K562 (cell line): ENCODE measurements at regions not wholly inside any gene's neighbourhood (a gene's known extent, or its start where the extent isn't known, plus 50 kb on each side); places are given as distances from the start of the nearest gene placed in this dataset.

Experiments used
- BRD4 ChIP-seq: fragments of 200-600 bp; sonication (generic); IDR thresholded peaks from 2 replicates; pipeline ENCODE4 v1.6.1; 2017; ENCODE audit warnings: inconsistent platforms
- CHD7 ChIP-seq: fragments of 200-600 bp; sonication (generic); IDR thresholded peaks from one replicate; pipeline ENCODE4 v1.6.1; 2012; ENCODE audit warnings: mild to moderate bottlenecking, low read depth, low read length, inconsistent platforms
- MAFF ChIP-seq: IDR thresholded peaks from 2 replicates; pipeline ENCODE4 v1.6.1; 2012; ENCODE audit warnings: low read length, improper control_type of control experiment
- NONO ChIP-seq, 2 experiments: fragments of 200-400 bp in 1 of 2; fragments of 450-650 bp in 1 of 2; formaldehyde crosslinking in 1 of 2; IDR thresholded peaks; 2 replicates each; pipeline ENCODE4 v1.6.1; 2017; ENCODE audit warnings: low read depth in 2 of 2, mild to moderate bottlenecking in 2 of 2, moderate library complexity in 2 of 2, low read length in 1 of 2
- NR2C2 ChIP-seq, 2 experiments: fragments of 200-800 bp in 1 of 2; sonication (Bioruptor generic) in 1 of 2; sonication (generic) in 1 of 2; formaldehyde crosslinking in 1 of 2; IDR thresholded peaks; 2 replicates each; pipeline versions ENCODE4 v1.6.1 to v1.8.0; 2016 to 2022; ENCODE audit warnings: mild to moderate bottlenecking in 1 of 2, missing compliant biosample characterization in 1 of 2, missing genetic modification characterization in 1 of 2, missing genetic modification reagents in 1 of 2
- ZNF408 ChIP-seq: fragments of 250-450 bp; sonication (Bioruptor Pico); IDR thresholded peaks from 2 replicates; pipeline ENCODE4 v1.4.0; 2020; ENCODE audit warnings: low read depth, mild to moderate bottlenecking, moderate library complexity
- ZNF511 ChIP-seq: sonication (generic); formaldehyde crosslinking; IDR thresholded peaks from 2 replicates; pipeline ENCODE4 v1.8.0; 2022; ENCODE audit warnings: mild to moderate bottlenecking, missing genetic modification reagents

- TF ChIP-seq CHD7 (no peak), ZNF511 (CRISPR knock-in tag) (no peak), MAFF (no peak), BRD4 (no peak), ZNF408 (CRISPR knock-in tag) (no peak), NR2C2 (CRISPR knock-in tag; IDR thresholded peaks at IDR 0.05) (no peak), NR2C2 (tag; IDR thresholded peaks at IDR 0.05) (no peak), NONO (IDR thresholded peaks at IDR 0.05; ENCODE audit: low read depth in 2 of 2, low read length in 1 of 2) (no peak)
Measured at GRCh38 chr18:40687399-40687798, 1267.6 kb upstream of the PIK3C3 start (continued).
